ENCODE measurements at regions not wholly inside any gene's neighbourhood (a gene's known extent, or its start where the extent isn't known, plus 50 kb on each side); places are given as distances from the start of the nearest gene placed in this dataset.

- no peak for DNase-seq
- Mint-ChIP-seq H3K4me1 (ENCODE audit: low read depth, unreplicated experiment) (no peaks in the 10 kb centered on the region), H3K36me3 (ENCODE audit: unreplicated experiment) (peaks cover 8% of the 10 kb centered on the region), H3K4me3 (ENCODE audit: unreplicated experiment) (no peak overlapping the region), H3K9me3 (ENCODE audit: unreplicated experiment) (no peaks in the 10 kb centered on the region), H3K27ac (ENCODE audit: unreplicated experiment) (no peak overlapping the region), H3K27me3 (ENCODE audit: unreplicated experiment) (no peaks in the 10 kb centered on the region)
- no peak for TF ChIP-seq CTCF (IDR thresholded peaks at IDR 0.05; ENCODE audit: partially characterized antibody, unreplicated experiment)
These were observed 1158.5 kb downstream of the CDH18 start for GRCh38 chr5:18829539-18829938.

GRCh38 chr5:18850216-18850615, 1137.8 kb downstream of the CDH18 start:
- peaks cover 2% of the 10 kb centered on the region for H3K9me3 Mint-ChIP-seq (ENCODE audit: unreplicated experiment)
- H3K4me3 Mint-ChIP-seq (ENCODE audit: unreplicated experiment) = no peak overlapping the region
- no peak for DNase-seq
- H3K4me1 Mint-ChIP-seq (ENCODE audit: low read depth, unreplicated experiment) = peaks cover 4% of the 10 kb centered on the region
- TF ChIP-seq CTCF (IDR thresholded peaks at IDR 0.05; ENCODE audit: partially characterized antibody, unreplicated experiment) = no peak
- no peak overlapping the region for H3K27ac Mint-ChIP-seq (ENCODE audit: unreplicated experiment)
- H3K36me3 Mint-ChIP-seq (ENCODE audit: unreplicated experiment) = no peaks in the 10 kb centered on the region
- no peaks in the 10 kb centered on the region for H3K27me3 Mint-ChIP-seq (ENCODE audit: unreplicated experiment)

GRCh38 chr5:18872978-18873377, 1115.0 kb downstream of the CDH18 start:
- Mint-ChIP-seq H3K4me1 (ENCODE audit: low read depth, unreplicated experiment) (no peaks in the 10 kb centered on the region), H3K36me3 (ENCODE audit: unreplicated experiment) (no peaks in the 10 kb centered on the region), H3K27me3 (ENCODE audit: unreplicated experiment) (no peaks in the 10 kb centered on the region), H3K9me3 (ENCODE audit: unreplicated experiment) (no peaks in the 10 kb centered on the region), H3K4me3 (ENCODE audit: unreplicated experiment) (no peak overlapping the region), H3K27ac (ENCODE audit: unreplicated experiment) (no peak overlapping the region)
- no peak for TF ChIP-seq CTCF (IDR thresholded peaks at IDR 0.05; ENCODE audit: partially characterized antibody, unreplicated experiment)
- DNase-seq = no peak

- no peak for DNase-seq
- Mint-ChIP-seq H3K9me3 (ENCODE audit: unreplicated experiment) (no peaks in the 10 kb centered on the region), H3K4me3 (ENCODE audit: unreplicated experiment) (no peak overlapping the region), H3K27ac (ENCODE audit: unreplicated experiment) (no peak overlapping the region), H3K4me1 (ENCODE audit: low read depth, unreplicated experiment) (no peaks in the 10 kb centered on the region), H3K36me3 (ENCODE audit: unreplicated experiment) (no peaks in the 10 kb centered on the region), H3K27me3 (ENCODE audit: unreplicated experiment) (no peaks in the 10 kb centered on the region)
- TF ChIP-seq CTCF (IDR thresholded peaks at IDR 0.05; ENCODE audit: partially characterized antibody, unreplicated experiment) = no peak
These were observed 1111.4 kb downstream of the CDH18 start for GRCh38 chr5:18876565-18876964.

DNA sequence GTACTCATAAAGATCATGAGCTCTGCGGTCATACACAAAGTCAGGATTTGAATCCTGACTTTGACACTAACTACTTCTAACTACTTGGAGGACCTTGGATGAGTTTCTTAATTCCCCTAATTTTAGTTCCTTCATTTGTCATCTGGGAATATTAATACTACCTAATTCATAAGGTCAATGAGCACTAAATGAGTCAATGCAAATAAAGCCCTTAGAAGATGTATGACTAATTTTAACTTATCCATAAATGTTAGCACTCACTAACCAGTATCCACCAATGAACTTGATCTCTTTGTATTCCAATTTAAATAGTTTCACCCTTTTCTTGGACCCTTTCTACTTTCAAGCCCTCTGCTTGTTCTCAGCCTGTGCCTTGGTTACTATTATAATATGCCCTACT, 1106.4 kb downstream of the CDH18 start:
- no peaks in the 10 kb centered on the region for H3K36me3 Mint-ChIP-seq (ENCODE audit: unreplicated experiment)
- no peak overlapping the region for H3K27ac Mint-ChIP-seq (ENCODE audit: unreplicated experiment)
- no peak for TF ChIP-seq CTCF (IDR thresholded peaks at IDR 0.05; ENCODE audit: partially characterized antibody, unreplicated experiment)
- H3K4me1 Mint-ChIP-seq (ENCODE audit: low read depth, unreplicated experiment) = no peaks in the 10 kb centered on the region
- H3K27me3 Mint-ChIP-seq (ENCODE audit: unreplicated experiment) = no peaks in the 10 kb centered on the region
- no peak overlapping the region for H3K4me3 Mint-ChIP-seq (ENCODE audit: unreplicated experiment)
- no peaks in the 10 kb centered on the region for H3K9me3 Mint-ChIP-seq (ENCODE audit: unreplicated experiment)
- DNase-seq = no peak

All from glutamatergic neuron (in vitro differentiated cells).